AG04449 (cell line): ENCODE measurements at regions not wholly inside any gene's neighbourhood (a gene's known extent, or its start where the extent isn't known, plus 50 kb on each side); places are given as distances from the start of the nearest gene placed in this dataset.

ENCODE experiments used
- CTCF ChIA-PET: fragments of 350-600 bp; formaldehyde crosslinking; extraction: SDS; loops from one replicate; lab custom pipeline; 2021; ENCODE audit warnings: antibody characterized with exemption; lab: Yijun Ruan, JAX
- POLR2A ChIA-PET: fragments of 400-600, 350-600 bp; formaldehyde crosslinking; extraction: SDS; loops from one replicate; lab custom pipeline; 2020; ENCODE audit warnings: antibody characterized with exemption, inconsistent platforms; lab: Yijun Ruan, JAX
- DNase-seq: peaks from one replicate; pipeline ENCODE4 v3.0.0-alpha.2; 2010; ENCODE audit warnings: low read depth, low spot score
- H3K4me3 ChIP-seq: 2 replicates; pipeline ENCODE4 v1.5.1; 2011; ENCODE audit warnings: low read depth, mild to moderate bottlenecking, control low read depth, low read length
- CTCF ChIP-seq: IDR thresholded peaks from one replicate; pipeline ENCODE4 v1.5.1; 2011; ENCODE audit warnings: mild to moderate bottlenecking, moderate library complexity, low read length, control low read depth, inconsistent platforms; ENCODE audit not compliant: insufficient read depth; ENCODE audit errors: missing control alignments

GRCh38 chr10:78510566-78511323, 477.1 kb downstream of the RPS24 start:
- TF ChIP-seq CTCF = no peak
- ChIA-PET CTCF (interaction anchor here (1.0 to 1.3 kb wide), 2 partner anchors 9 to 10 kb away, joined by 3 read pairs; no protein-coding TSS in a partner anchor), POLR2A (no interaction called here)
- DNase-seq = no peak
- no peak overlapping the region for H3K4me3 ChIP-seq

- no peak for TF ChIP-seq CTCF
- H3K4me3 ChIP-seq = no peak overlapping the region
- POLR2A ChIA-PET = no interaction called here
- DNase-seq = no peak
- CTCF ChIA-PET = interaction anchor here (1.3 kb wide), 1 partner anchor 9 kb away, joined by 3 read pairs; no protein-coding TSS in a partner anchor
These were observed 477.9 kb downstream of the RPS24 start for GRCh38 chr10:78511324-78512204.

- H3K4me3 ChIP-seq = no peak overlapping the region
- CTCF ChIA-PET = interaction anchor here (1.3 kb wide), 1 partner anchor 8 kb away, joined by 3 read pairs; no protein-coding TSS in a partner anchor
These were observed 478.5 kb downstream of the RPS24 start for GRCh38 chr10:78512205-78512550.

GRCh38 chr10:78513330-78513729, 479.7 kb downstream of the RPS24 start:
- DNase-seq = no peak
- no peak for TF ChIP-seq CTCF
- CTCF ChIA-PET = interaction anchor here (2.4 kb wide), 1 partner anchor 10 kb away, joined by 6 read pairs; no protein-coding TSS in a partner anchor

More at GRCh38 chr10:78512205-78512550, 478.5 kb downstream of the RPS24 start:
- no peak for DNase-seq
- TF ChIP-seq CTCF = no peak
- POLR2A ChIA-PET = no interaction called here

GRCh38 chr10:78513986-78514385, 480.3 kb downstream of the RPS24 start:
- CTCF ChIA-PET = interaction anchor here (1.6 to 2.4 kb wide), 2 partner anchors 10 to 303 kb away, joined by 4 to 6 read pairs; no protein-coding TSS in a partner anchor

More at GRCh38 chr10:78513330-78513729, 479.7 kb downstream of the RPS24 start:
- H3K4me3 ChIP-seq = no peak overlapping the region
- POLR2A ChIA-PET = no interaction called here

More at GRCh38 chr10:78513986-78514385, 480.3 kb downstream of the RPS24 start:
- POLR2A ChIA-PET = no interaction called here
- H3K4me3 ChIP-seq = no peak overlapping the region
- TF ChIP-seq CTCF = no peak
- DNase-seq = no peak
